Endometrium (tissue), 2 donors: ENCODE measurements at regions not wholly inside any gene's neighbourhood (a gene's known extent, or its start where the extent isn't known, plus 50 kb on each side); places are given as distances from the start of the nearest gene placed in this dataset.

Experiments used
- FAIRE-seq: peaks from 2 replicates; lab custom pipeline; 2012; peaks lifted over from hg19 to GRCh38; lab: Jason Lieb, UNC
- donor health status: control.
- donor health status: control.

GRCh38 chr16:52874042-52874441 lies 178.7 kb downstream of the CHD9NB start:
- no peak for FAIRE-seq

- FAIRE-seq: no peak
Measured at GRCh38 chr16:52872731-52873130, 180.0 kb downstream of the CHD9NB start.

GRCh38 chr16:52871481-52871880 lies 181.2 kb downstream of the CHD9NB start:
- no peak for FAIRE-seq

- FAIRE-seq: no peak
Measured at GRCh38 chr16:52869243-52869642, 183.5 kb downstream of the CHD9NB start.

GRCh38 chr16:52863000-52863399 lies 189.7 kb downstream of the CHD9NB start:
- FAIRE-seq: no peak

- no peak for FAIRE-seq
Measured at GRCh38 chr16:52861614-52862022, 191.1 kb downstream of the CHD9NB start.

- FAIRE-seq: no peak
Measured at GRCh38 chr16:52855463-52855862, 197.2 kb downstream of the CHD9NB start.

GRCh38 chr16:52852978-52853377 lies 199.7 kb downstream of the CHD9NB start:
- no peak for FAIRE-seq

- FAIRE-seq: no peak
Measured at GRCh38 chr16:52851211-52851740, 201.4 kb downstream of the CHD9NB start.

GRCh38 chr16:52843381-52843780 lies 209.3 kb downstream of the CHD9NB start:
- FAIRE-seq: no peak

- no peak for FAIRE-seq
Measured at GRCh38 chr16:52837251-52837650, 215.4 kb downstream of the CHD9NB start.

- no peak for FAIRE-seq
Measured at GRCh38 chr16:52834736-52835465, 217.8 kb downstream of the CHD9NB start.

GRCh38 chr16:52832771-52833170 lies 219.9 kb downstream of the CHD9NB start:
- no peak for FAIRE-seq

GRCh38 chr16:52827456-52827855 lies 225.2 kb downstream of the CHD9NB start:
- FAIRE-seq: no peak

- FAIRE-seq: no peak
Measured at GRCh38 chr16:52825892-52826291, 226.8 kb downstream of the CHD9NB start.

GRCh38 chr16:52819808-52820207 lies 232.9 kb downstream of the CHD9NB start:
- FAIRE-seq: no peak

GRCh38 chr16:52819405-52819804 lies 233.3 kb downstream of the CHD9NB start:
- no peak for FAIRE-seq

GRCh38 chr16:52817696-52818095 lies 235.0 kb downstream of the CHD9NB start:
- no peak for FAIRE-seq

GRCh38 chr16:52816993-52817392 lies 235.7 kb downstream of the CHD9NB start:
- FAIRE-seq: no peak

GRCh38 chr16:52812678-52813556 lies 239.8 kb downstream of the CHD9NB start:
- FAIRE-seq: no peak

- no peak for FAIRE-seq
Measured at GRCh38 chr16:52805559-52806168, 247.0 kb downstream of the CHD9NB start.

GRCh38 chr16:52800432-52800831 lies 252.3 kb downstream of the CHD9NB start:
- no peak for FAIRE-seq

- FAIRE-seq: no peak
Measured at GRCh38 chr16:52799149-52799548, 252.2 kb upstream of the TOX3 start.
